M059J (cell line): ENCODE measurements at regions not wholly inside any gene's neighbourhood (a gene's known extent, or its start where the extent isn't known, plus 50 kb on each side); places are given as distances from the start of the nearest gene placed in this dataset.
A peak's percentile ranks its signal among the peaks of the same experiment; 100 is the strongest.

Experiments
- DNase-seq: peaks from one replicate; pipeline ENCODE4 v3.0.0-alpha.2; 2012; ENCODE audit warnings: low read depth

GRCh38 chr6:87995461-87995860 is 52.2 kb upstream of the SPACA1 start:
- DNase-seq = no peak

GRCh38 chr6:87993356-87993755 is 54.3 kb upstream of the SPACA1 start:
- DNase-seq = no peak

GRCh38 chr6:87990871-87991270 is 56.8 kb upstream of the SPACA1 start:
- DNase-seq = no peak

GRCh38 chr6:87982134-87982533 is 65.5 kb upstream of the SPACA1 start:
- no peak for DNase-seq

- no peak for DNase-seq
Measured at GRCh38 chr6:87979737-87980136, 67.9 kb upstream of the SPACA1 start.

- DNase-seq = no peak
Measured at GRCh38 chr6:87976616-87977015, 71.0 kb upstream of the SPACA1 start.

GRCh38 chr6:87975561-87975960 is 72.1 kb upstream of the SPACA1 start:
- no peak for DNase-seq

DNA sequence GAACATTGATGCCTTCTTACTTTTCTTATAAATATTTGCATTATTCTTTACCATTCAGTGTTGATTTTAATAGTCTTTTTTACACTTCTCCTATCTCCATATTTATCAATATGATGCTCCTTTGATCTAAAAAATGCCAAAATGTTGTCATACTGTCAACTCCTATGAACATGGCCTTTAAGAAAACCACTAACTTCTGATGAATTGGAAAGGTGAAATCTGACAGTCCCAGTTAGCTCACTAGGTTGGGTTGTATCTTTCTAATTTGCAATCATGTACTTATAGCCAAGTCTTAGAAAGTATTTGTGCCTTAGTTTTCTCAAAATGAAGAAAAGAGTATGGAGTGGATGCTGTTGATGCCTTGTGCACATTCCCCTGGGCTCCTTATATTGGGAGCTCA is 75.4 kb upstream of the SPACA1 start:
- DNase-seq = no peak

GRCh38 chr6:87971605-87972262 is 75.9 kb upstream of the SPACA1 start:
- no peak for DNase-seq

DNA sequence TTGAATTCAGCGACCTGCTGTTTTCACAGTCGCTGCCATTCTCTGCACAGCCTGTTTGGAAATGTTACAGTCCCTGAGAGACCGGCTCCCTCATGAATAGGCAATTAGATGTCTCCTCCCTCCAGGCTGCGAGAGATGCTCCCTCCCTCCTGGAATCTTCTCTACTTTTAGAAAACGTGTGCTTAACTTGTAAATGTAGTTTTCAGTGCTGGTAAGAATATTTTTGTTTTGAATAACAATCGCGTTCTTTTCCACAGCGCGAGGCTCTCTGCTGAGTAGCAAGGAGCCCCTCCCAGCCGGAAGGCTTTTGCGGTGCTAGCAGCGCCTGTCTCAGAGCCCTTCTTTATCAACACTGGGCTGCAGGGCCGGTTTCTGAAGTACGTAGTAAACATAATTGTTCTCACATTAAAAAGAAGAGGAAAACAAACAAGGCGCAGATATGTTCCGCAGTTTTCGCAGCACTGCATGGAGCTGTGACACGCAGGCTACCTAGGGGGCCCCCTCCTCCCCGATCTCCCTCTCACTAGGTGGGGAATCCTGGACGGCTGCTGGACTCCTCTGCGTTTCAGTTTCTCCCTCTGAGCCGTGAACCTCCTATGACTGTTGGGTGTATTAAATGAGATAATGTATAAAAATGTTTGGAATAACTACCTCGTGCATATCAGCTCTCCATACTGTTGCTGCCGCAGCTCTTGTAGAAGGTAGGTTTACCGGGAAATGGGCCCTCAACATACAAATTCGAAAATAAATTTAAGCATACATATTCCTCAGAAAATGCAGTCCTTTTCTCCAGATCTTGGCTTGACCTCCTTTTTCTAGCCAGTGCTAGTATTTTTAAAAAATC is 79.0 kb upstream of the SPACA1 start:
- DNase-seq = no peak

GRCh38 chr6:87965806-87966205 is 81.8 kb upstream of the SPACA1 start:
- DNase-seq = no peak

GRCh38 chr6:87959083-87959482 is 88.6 kb upstream of the SPACA1 start:
- no peak for DNase-seq

DNA sequence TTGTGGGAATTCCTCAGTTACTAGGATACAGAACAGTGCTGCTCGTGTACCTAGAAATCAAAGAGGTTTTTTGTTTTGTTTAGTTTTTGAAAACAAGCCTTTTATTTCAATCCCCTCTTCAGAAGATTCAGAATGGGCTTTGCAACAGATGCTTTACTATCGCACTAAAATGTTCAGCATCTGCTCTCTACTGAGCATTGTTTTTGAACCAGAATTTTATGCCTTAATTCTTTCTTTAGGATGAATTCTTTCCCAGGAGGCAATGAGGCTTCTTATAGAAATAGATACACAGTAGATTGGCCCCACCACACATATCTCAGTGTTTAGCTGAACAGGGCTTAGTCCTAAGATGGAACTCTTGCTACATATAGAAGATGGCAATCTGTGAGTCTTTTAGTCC is 95.9 kb upstream of the SPACA1 start:
- no peak for DNase-seq

DNA sequence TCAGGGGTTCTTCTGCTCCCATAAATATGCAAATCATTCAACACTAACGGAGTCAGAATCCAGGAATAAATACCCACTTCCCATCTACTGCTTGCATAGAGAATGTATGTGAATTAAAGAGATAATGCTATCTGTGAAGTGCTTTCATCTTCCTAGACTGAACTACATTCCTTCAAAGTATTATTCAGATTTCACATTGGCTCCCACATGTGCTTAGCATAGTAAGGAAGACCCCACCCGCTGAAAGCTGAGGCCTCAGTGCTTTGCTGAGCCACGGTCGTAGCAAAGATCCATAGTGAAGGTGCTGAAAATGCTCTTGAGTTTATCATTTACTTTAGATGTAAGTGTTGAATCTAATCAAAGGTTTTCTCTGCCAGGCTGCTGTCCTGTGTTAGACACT is 97.0 kb upstream of the SPACA1 start:
- DNase-seq = no peak

- DNase-seq = no peak
Measured at GRCh38 chr6:87949194-87949593, 98.4 kb upstream of the SPACA1 start.

DNA sequence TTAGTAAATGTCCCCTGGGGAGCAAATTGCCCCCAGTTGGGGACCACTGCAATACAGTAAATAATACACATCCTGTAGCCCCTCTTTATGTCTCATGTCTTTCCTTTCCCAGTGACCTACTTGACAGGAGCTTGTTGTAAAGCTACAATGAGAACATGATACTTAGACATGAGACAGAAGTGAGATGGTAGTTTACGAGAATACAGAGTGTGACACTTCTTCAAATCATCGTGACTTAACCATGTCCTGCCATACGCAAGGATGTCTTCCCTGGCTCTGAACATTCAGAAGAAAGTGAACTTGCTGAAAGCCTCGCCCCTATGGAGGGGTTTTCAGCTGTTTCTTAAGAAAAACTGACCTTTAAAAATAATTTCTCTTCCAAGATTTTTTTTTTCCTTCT is 101.0 kb upstream of the SPACA1 start:
- DNase-seq = no peak

- DNase-seq = no peak
Measured at GRCh38 chr6:87945966-87946365, 101.7 kb upstream of the SPACA1 start.

DNA sequence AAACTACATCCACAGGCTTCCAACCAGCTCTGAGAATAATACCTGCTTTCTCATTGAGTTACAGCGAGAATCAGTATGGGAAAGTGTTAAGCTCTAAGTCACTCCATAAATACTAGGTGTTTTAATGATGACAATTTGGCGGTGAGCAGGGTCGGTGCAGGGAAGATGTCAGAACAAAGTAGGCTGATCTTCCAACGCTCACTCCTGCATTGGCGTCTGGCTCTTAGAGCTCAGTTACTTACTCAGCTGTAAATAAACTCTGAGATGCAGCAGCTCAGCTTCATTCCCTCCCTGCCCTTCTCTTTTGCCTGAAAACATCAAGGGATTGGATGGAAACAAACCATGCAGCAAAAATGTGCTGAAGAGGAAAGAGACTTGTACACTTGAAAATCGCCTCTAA is 102.5 kb upstream of the SPACA1 start:
- DNase-seq = no peak

DNA sequence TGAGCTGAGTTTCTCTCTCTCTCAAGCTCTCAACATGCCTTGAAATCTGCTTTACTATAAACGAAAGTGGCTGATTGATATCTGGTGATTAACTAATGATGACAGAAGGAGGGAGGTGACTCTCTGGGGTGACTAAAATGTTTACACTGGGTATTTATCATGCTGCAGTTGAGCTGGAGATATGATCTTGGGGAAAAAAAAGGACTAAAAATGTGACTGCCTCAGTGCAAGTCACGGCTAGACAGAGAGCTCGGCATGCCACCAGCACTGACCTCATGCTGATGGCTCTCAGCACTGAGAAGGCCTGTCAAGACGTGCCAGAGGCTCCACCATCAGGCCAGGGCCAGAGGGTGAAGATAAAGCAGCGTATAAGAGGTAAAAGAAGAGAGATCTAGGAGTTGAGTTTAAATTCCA is 103.1 kb upstream of the SPACA1 start:
- DNase-seq = peak; percentile 66

DNA sequence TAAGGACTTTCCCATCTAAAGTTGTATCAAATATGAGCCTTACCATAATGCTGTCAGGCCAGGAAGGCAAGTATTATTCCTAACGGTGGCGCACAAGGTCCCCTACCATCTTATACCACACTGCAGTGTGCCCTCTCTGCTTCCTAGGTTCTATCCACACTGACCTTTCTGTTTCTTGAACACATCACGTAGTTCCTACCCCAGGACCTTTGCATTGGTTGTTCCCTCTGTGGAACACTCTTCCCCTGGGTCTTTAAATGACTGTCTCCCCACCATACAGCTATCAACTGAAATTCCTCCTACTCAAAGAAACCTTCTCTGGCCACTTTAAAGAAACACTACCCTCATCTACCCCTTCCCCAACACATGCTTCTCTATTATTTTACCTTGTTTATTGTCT is 104.5 kb upstream of the SPACA1 start:
- no peak for DNase-seq

- DNase-seq = peak; percentile 16
Measured at GRCh38 chr6:87941556-87942358, 105.9 kb upstream of the SPACA1 start.

DNA sequence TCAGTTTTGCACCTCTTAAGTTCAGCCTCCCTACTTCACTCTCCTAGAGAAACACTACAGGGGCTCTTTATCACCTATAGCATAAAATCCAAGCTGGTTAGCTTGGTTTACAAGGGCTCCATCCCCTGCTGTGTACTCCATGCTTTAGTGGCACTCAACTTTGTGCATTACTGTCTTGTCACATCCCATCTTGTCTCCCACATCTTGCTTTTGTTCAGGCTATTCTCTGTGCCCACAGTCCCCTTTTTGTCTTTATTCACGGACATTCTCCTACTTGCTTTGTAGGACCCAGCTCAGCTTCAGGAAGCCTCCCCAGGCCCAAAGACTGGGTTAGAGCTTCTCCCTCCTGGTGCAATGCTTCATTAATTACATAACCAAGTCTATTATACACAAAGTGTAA is 107.9 kb upstream of the SPACA1 start:
- DNase-seq = no peak

DNA sequence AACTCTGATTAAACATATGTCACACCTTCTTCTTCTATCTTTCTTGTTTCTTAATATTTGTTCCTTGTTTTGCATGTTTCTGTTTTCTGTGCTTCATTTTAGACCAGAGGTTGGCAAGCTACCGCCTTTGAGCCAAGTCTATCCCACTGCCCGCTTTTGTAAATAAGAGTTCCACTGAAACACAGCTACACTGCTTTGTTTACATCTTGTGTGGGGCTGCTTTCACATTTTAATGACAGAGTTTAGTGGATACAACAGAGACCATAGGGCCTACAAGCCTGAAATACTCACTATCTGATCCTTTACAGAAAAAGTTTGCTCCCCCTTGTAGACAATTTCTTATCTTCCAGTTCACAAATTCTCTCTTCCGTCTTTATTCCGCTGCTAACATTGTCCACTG is 109.4 kb upstream of the SPACA1 start:
- DNase-seq = no peak
